ENCODE measurements at regions not wholly inside any gene's neighbourhood (a gene's known extent, or its start where the extent isn't known, plus 50 kb on each side); places are given as distances from the start of the nearest gene placed in this dataset.

- no peak for ATAC-seq
- no peak for TF ChIP-seq OSR1 (CRISPR knock-in tag; IDR thresholded peaks at IDR 0.05)
- no peak for TF ChIP-seq ZNF70 (CRISPR knock-in tag; IDR thresholded peaks at IDR 0.05)
- no peak for TF ChIP-seq CSRNP3 (CRISPR knock-in tag; IDR thresholded peaks at IDR 0.05)
- TF ChIP-seq TOX (CRISPR knock-in tag; IDR thresholded peaks at IDR 0.05; ENCODE audit: borderline replicate concordance): no peak
- no peak for TF ChIP-seq TCF4 (CRISPR knock-in tag; IDR thresholded peaks at IDR 0.05; ENCODE audit: borderline replicate concordance)
- TF ChIP-seq, protein P1, sequence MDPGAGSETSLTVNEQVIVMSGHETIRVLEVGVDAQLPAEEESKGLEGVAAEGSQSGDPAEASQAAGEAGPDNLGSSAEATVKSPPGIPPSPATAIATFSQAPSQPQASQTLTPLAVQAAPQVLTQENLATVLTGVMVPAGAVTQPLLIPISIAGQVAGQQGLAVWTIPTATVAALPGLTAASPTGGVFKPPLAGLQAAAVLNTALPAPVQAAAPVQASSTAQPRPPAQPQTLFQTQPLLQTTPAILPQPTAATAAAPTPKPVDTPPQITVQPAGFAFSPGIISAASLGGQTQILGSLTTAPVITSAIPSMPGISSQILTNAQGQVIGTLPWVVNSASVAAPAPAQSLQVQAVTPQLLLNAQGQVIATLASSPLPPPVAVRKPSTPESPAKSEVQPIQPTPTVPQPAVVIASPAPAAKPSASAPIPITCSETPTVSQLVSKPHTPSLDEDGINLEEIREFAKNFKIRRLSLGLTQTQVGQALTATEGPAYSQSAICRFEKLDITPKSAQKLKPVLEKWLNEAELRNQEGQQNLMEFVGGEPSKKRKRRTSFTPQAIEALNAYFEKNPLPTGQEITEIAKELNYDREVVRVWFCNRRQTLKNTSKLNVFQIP (CRISPR knock-in tag; IDR thresholded peaks at IDR 0.05; ENCODE audit: borderline replicate concordance, low read depth): no peak
- TF ChIP-seq TSHZ2 (CRISPR knock-in tag; IDR thresholded peaks at IDR 0.05): no peak
- no peak for TF ChIP-seq ARNTL (CRISPR knock-in tag; IDR thresholded peaks at IDR 0.05; ENCODE audit: borderline replicate concordance, low read depth)
- no peak for TF ChIP-seq PATZ1 (CRISPR knock-in tag; IDR thresholded peaks at IDR 0.05; ENCODE audit: borderline replicate concordance)
- TF ChIP-seq ISL1 (CRISPR knock-in tag; IDR thresholded peaks at IDR 0.05): no peak
- no peak for TF ChIP-seq ZFP3 (CRISPR knock-in tag; IDR thresholded peaks at IDR 0.05)
- no peak for TF ChIP-seq ZFP30 (CRISPR knock-in tag; IDR thresholded peaks at IDR 0.05)
- TF ChIP-seq SNAI2 (CRISPR knock-in tag; IDR thresholded peaks at IDR 0.05): no peak
- no peak for TF ChIP-seq ZC3H10 (CRISPR knock-in tag; IDR thresholded peaks at IDR 0.05)
Observed at GRCh38 chr5:104904561-104904960, 1342.0 kb upstream of the NUDT12 start.

- no peak for TF ChIP-seq TOX (CRISPR knock-in tag; IDR thresholded peaks at IDR 0.05; ENCODE audit: borderline replicate concordance)
- no peak for TF ChIP-seq ZNF8 (CRISPR knock-in tag; IDR thresholded peaks at IDR 0.05)
- no peak for TF ChIP-seq ZFP3 (CRISPR knock-in tag; IDR thresholded peaks at IDR 0.05)
- no peak for TF ChIP-seq ZNF565 (CRISPR knock-in tag; conservative IDR thresholded peaks at IDR 0.05; ENCODE audit: low read depth)
- no peak for TF ChIP-seq ISL1 (CRISPR knock-in tag; IDR thresholded peaks at IDR 0.05)
- TF ChIP-seq CSDC2 (CRISPR knock-in tag; IDR thresholded peaks at IDR 0.05): no peak
- no peak for TF ChIP-seq ARNTL (CRISPR knock-in tag; IDR thresholded peaks at IDR 0.05; ENCODE audit: borderline replicate concordance, low read depth)
- ATAC-seq: no peak
Observed at GRCh38 chr5:104903941-104904340, 1341.4 kb upstream of the NUDT12 start.

GRCh38 chr5:104891596-104891995 is 1329.0 kb upstream of the NUDT12 start:
- TF ChIP-seq ZFP30 (CRISPR knock-in tag; IDR thresholded peaks at IDR 0.05) (no peak), ARNTL (CRISPR knock-in tag; IDR thresholded peaks at IDR 0.05; ENCODE audit: borderline replicate concordance, low read depth) (no peak), PPARA (CRISPR knock-in tag; IDR thresholded peaks at IDR 0.05; ENCODE audit: borderline replicate concordance) (no peak), ISL1 (CRISPR knock-in tag; IDR thresholded peaks at IDR 0.05) (no peak), ZFP3 (CRISPR knock-in tag; IDR thresholded peaks at IDR 0.05) (no peak)
- TF ChIP-seq, protein P2, sequence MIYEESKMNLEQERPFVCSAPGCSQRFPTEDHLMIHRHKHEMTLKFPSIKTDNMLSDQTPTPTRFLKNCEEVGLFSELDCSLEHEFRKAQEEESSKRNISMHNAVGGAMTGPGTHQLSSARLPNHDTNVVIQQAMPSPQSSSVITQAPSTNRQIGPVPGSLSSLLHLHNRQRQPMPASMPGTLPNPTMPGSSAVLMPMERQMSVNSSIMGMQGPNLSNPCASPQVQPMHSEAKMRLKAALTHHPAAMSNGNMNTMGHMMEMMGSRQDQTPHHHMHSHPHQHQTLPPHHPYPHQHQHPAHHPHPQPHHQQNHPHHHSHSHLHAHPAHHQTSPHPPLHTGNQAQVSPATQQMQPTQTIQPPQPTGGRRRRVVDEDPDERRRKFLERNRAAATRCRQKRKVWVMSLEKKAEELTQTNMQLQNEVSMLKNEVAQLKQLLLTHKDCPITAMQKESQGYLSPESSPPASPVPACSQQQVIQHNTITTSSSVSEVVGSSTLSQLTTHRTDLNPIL (CRISPR knock-in tag; IDR thresholded peaks at IDR 0.05; ENCODE audit: low read depth): no peak

DNA sequence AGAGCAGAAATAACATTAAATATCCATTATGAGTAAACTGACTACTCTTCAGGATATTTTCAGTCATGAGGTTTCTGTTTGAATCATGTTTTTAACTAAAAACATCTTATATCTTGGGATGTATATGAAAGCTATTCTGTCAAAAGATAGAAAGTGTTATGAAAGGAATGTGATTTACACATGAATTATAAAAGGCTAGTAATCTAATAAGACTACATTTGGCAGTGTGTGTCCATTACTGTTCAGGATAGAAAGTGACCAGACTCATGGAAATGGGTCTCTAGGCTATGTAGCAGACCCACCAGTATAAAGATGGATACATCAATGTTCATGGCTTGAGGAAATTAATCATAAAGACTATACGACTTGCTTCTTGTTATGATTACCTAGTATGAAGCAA is 1328.2 kb upstream of the NUDT12 start:
- ATAC-seq: peak; percentile 82
- TF ChIP-seq CSDC2 (CRISPR knock-in tag; IDR thresholded peaks at IDR 0.05) (0 out of 2 replicates have a peak, but pooled peaks have one; percentile 28), TCF4 (CRISPR knock-in tag; IDR thresholded peaks at IDR 0.05; ENCODE audit: borderline replicate concordance) (peak; percentile 65), PPARA (CRISPR knock-in tag; IDR thresholded peaks at IDR 0.05; ENCODE audit: borderline replicate concordance) (no peak), TOX (CRISPR knock-in tag; IDR thresholded peaks at IDR 0.05; ENCODE audit: borderline replicate concordance) (peak; percentile 31; the same call in 1 of the 2 replicates), ESRRG (CRISPR knock-in tag; IDR thresholded peaks at IDR 0.05) (peak; percentile 94; the same call in 1 of the 2 replicates), ZNF8 (CRISPR knock-in tag; IDR thresholded peaks at IDR 0.05) (no peak), ZFP30 (CRISPR knock-in tag; IDR thresholded peaks at IDR 0.05) (no peak), CSRNP3 (CRISPR knock-in tag; IDR thresholded peaks at IDR 0.05) (peak; percentile 93), ZC3H10 (CRISPR knock-in tag; IDR thresholded peaks at IDR 0.05) (peak; percentile 94), ZFP3 (CRISPR knock-in tag; IDR thresholded peaks at IDR 0.05) (peak; percentile 77; the same call in 1 of the 2 replicates), SNAI2 (CRISPR knock-in tag; IDR thresholded peaks at IDR 0.05) (peak; percentile 89), OSR1 (CRISPR knock-in tag; IDR thresholded peaks at IDR 0.05) (no peak)
- TF ChIP-seq, protein P2 (CRISPR knock-in tag; IDR thresholded peaks at IDR 0.05; ENCODE audit: low read depth): peak; percentile 95

More at GRCh38 chr5:104891596-104891995, 1329.0 kb upstream of the NUDT12 start:
- no peak for ATAC-seq
